ENCODE measurements at regions not wholly inside any gene's neighbourhood (a gene's known extent, or its start where the extent isn't known, plus 50 kb on each side); places are given as distances from the start of the nearest gene placed in this dataset.

GRCh38 chr14:86997271-86997670 is 995.7 kb downstream of the GALC start:
- DNase-seq (ENCODE audit: low read depth in 2 of 2) = no peak

- DNase-seq (ENCODE audit: low read depth in 2 of 2) = no peak
These were observed 1002.6 kb downstream of the GALC start for GRCh38 chr14:86990396-86990795.

GRCh38 chr14:86989285-86989684 is 1003.7 kb downstream of the GALC start:
- DNase-seq (ENCODE audit: low read depth in 2 of 2) = no peak

GRCh38 chr14:86987966-86988365 is 1005.0 kb downstream of the GALC start:
- no peak for DNase-seq (ENCODE audit: low read depth in 2 of 2)

GRCh38 chr14:86973177-86973576 is 1019.8 kb downstream of the GALC start:
- DNase-seq (ENCODE audit: low read depth in 2 of 2) = no peak

- no peak for DNase-seq (ENCODE audit: low read depth in 2 of 2)
These were observed 1021.7 kb downstream of the GALC start for GRCh38 chr14:86971292-86971691.

- DNase-seq (ENCODE audit: low read depth in 2 of 2) = no peak
These were observed 1031.8 kb downstream of the GALC start for GRCh38 chr14:86961106-86961716.

GRCh38 chr14:86955771-86956354 is 1037.1 kb downstream of the GALC start:
- no peak for DNase-seq (ENCODE audit: low read depth in 2 of 2)

- no peak for DNase-seq (ENCODE audit: low read depth in 2 of 2)
These were observed 1038.4 kb downstream of the GALC start for GRCh38 chr14:86954623-86955022.

GRCh38 chr14:86946446-86946845 is 1046.5 kb downstream of the GALC start:
- DNase-seq (ENCODE audit: low read depth in 2 of 2) = no peak

- no peak for DNase-seq (ENCODE audit: low read depth in 2 of 2)
These were observed 1048.5 kb downstream of the GALC start for GRCh38 chr14:86944434-86944833.

GRCh38 chr14:86943391-86944365 is 1049.3 kb downstream of the GALC start:
- DNase-seq (ENCODE audit: low read depth in 2 of 2) = no peak

GRCh38 chr14:86942936-86943335 is 1050.0 kb downstream of the GALC start:
- DNase-seq (ENCODE audit: low read depth in 2 of 2) = no peak

- DNase-seq (ENCODE audit: low read depth in 2 of 2) = no peak
These were observed 1052.9 kb downstream of the GALC start for GRCh38 chr14:86940106-86940505.

GRCh38 chr14:86938320-86938719 is 1054.7 kb downstream of the GALC start:
- DNase-seq (ENCODE audit: low read depth in 2 of 2) = no peak

GRCh38 chr14:86936556-86936955 is 1056.4 kb downstream of the GALC start:
- no peak for DNase-seq (ENCODE audit: low read depth in 2 of 2)

- DNase-seq (ENCODE audit: low read depth in 2 of 2) = no peak
These were observed 1057.6 kb downstream of the GALC start for GRCh38 chr14:86935241-86935885.

GRCh38 chr14:86933958-86934595 is 1058.9 kb downstream of the GALC start:
- no peak for DNase-seq (ENCODE audit: low read depth in 2 of 2)

- no peak for DNase-seq (ENCODE audit: low read depth in 2 of 2)
These were observed 1059.5 kb downstream of the GALC start for GRCh38 chr14:86933460-86933859.

- DNase-seq (ENCODE audit: low read depth in 2 of 2) = no peak
These were observed 1077.6 kb downstream of the GALC start for GRCh38 chr14:86915406-86915805.

- DNase-seq (ENCODE audit: low read depth in 2 of 2) = no peak
These were observed 1080.3 kb downstream of the GALC start for GRCh38 chr14:86912709-86913108.

- DNase-seq (ENCODE audit: low read depth in 2 of 2) = no peak
These were observed 1081.5 kb downstream of the GALC start for GRCh38 chr14:86911486-86911885.
